Upper lobe of left lung (tissue), 4 donors: ENCODE measurements at regions not wholly inside any gene's neighbourhood (a gene's known extent, or its start where the extent isn't known, plus 50 kb on each side); places are given as distances from the start of the nearest gene placed in this dataset.

ENCODE experiments used
- CTCF ChIP-seq, 6 experiments: fragments of 450-650 bp in 4 of 6; fragments of 200-600 bp in 2 of 6; sonication (generic) in 2 of 6; IDR thresholded peaks; one replicate each; pipeline ENCODE4 v1.5.1; 2016 to 2019; ENCODE audit warnings: antibody characterized with exemption in 6 of 6
- POLR2A ChIP-seq, 4 donors: fragments of 450-650 bp; IDR thresholded peaks; one replicate each; pipeline ENCODE4 v1.5.1; 2016 to 2017; ENCODE audit warnings: antibody characterized with exemption in 4 of 4, mild to moderate bottlenecking in 2 of 4
- POLR2AphosphoS5 ChIP-seq, 2 donors: sonication (generic); formaldehyde crosslinking; IDR thresholded peaks; one replicate each; pipeline ENCODE4 v1.5.1; 2017; ENCODE audit warnings: antibody characterized with exemption in 2 of 2

- no peak for TF ChIP-seq POLR2AphosphoS5 (IDR thresholded peaks at IDR 0.05)
- no peak for TF ChIP-seq CTCF (IDR thresholded peaks at IDR 0.05)
- no peak for TF ChIP-seq POLR2A (IDR thresholded peaks at IDR 0.05)
Observed at GRCh38 chr11:96925862-96926261, 536.0 kb downstream of the JRKL start.
